WTC11 (cell line): ENCODE measurements at regions not wholly inside any gene's neighbourhood (a gene's known extent, or its start where the extent isn't known, plus 50 kb on each side); places are given as distances from the start of the nearest gene placed in this dataset.

Source experiments
- ATAC-seq: fragments of 200-7000 bp; cut with Tn5 transposase; 2 replicates; pipeline ENCODE4 v1.10.0; 2021; ENCODE audit warnings: mild to moderate bottlenecking, moderate library complexity
- CTCF ChIA-PET: fragments of 300-600 bp; sonication (Branson Sonifier 250); formaldehyde crosslinking; loops from one replicate; lab custom pipeline; 2021; ENCODE audit warnings: antibody characterized with exemption; lab: Charles Lee
- POLR2A ChIA-PET: fragments of 350-600 bp; sonication (Branson Sonifier 250); formaldehyde crosslinking; loops from one replicate; lab custom pipeline; 2021; ENCODE audit warnings: antibody characterized with exemption; lab: Charles Lee
- DNase-seq: peaks from one replicate; pipeline ENCODE4 v3.0.0; 2021; ENCODE audit warnings: low spot score
- H3K27ac Mint-ChIP-seq: 2 replicates; pipeline ENCODE4 v1.8.0; 2021; ENCODE audit warnings: mixed read lengths
- H3K27me3 Mint-ChIP-seq: 2 replicates; pipeline ENCODE4 v1.8.0; 2021; ENCODE audit warnings: low read depth, mild to moderate bottlenecking, moderate library complexity, mixed read lengths
- H3K36me3 Mint-ChIP-seq: 2 replicates; pipeline ENCODE4 v1.8.0; 2021; ENCODE audit warnings: mixed read lengths
- H3K4me1 Mint-ChIP-seq: 2 replicates; pipeline ENCODE4 v1.8.0; 2022; ENCODE audit warnings: mixed read lengths
- H3K4me3 Mint-ChIP-seq: 2 replicates; pipeline ENCODE4 v1.8.0; 2021; ENCODE audit warnings: mild to moderate bottlenecking, moderate library complexity, mixed read lengths
- H3K9me3 Mint-ChIP-seq: 2 replicates; pipeline ENCODE4 v1.8.0; 2021; ENCODE audit warnings: mixed read lengths
- ARID4B ChIP-seq: sonication (generic); formaldehyde crosslinking; IDR thresholded peaks from 2 replicates; pipeline ENCODE4 v1.8.0; 2023; ENCODE audit warnings: missing genetic modification reagents, mild to moderate bottlenecking, borderline replicate concordance
- ATF1 ChIP-seq: sonication (generic); formaldehyde crosslinking; IDR thresholded peaks from 2 replicates; pipeline ENCODE4 v1.8.1; 2023; ENCODE audit warnings: mild to moderate bottlenecking, moderate library complexity, missing genetic modification reagents
- CDX4 ChIP-seq: fragments of 250-450 bp; sonication (Bioruptor Pico); IDR thresholded peaks from 2 replicates; pipeline ENCODE4 v1.9.0; 2021; ENCODE audit warnings: moderate library complexity, mild to moderate bottlenecking, inconsistent platforms, borderline replicate concordance
- CREB1 ChIP-seq: sonication (generic); formaldehyde crosslinking; IDR thresholded peaks from 2 replicates; pipeline ENCODE4 v1.8.0; 2023; ENCODE audit warnings: mild to moderate bottlenecking, missing genetic modification reagents
- CREM ChIP-seq: sonication (generic); formaldehyde crosslinking; IDR thresholded peaks from 2 replicates; pipeline ENCODE4 v1.8.1; 2022; ENCODE audit warnings: mild to moderate bottlenecking, missing genetic modification reagents, moderate library complexity
- ELF4 ChIP-seq: sonication (generic); formaldehyde crosslinking; IDR thresholded peaks from 2 replicates; pipeline ENCODE4 v1.8.1; 2022; ENCODE audit warnings: low read depth, mild to moderate bottlenecking, moderate library complexity, missing genetic modification reagents
- GABPB1 ChIP-seq: sonication (generic); formaldehyde crosslinking; IDR thresholded peaks from 2 replicates; pipeline ENCODE4 v1.8.1; 2023; ENCODE audit warnings: mild to moderate bottlenecking, missing genetic modification reagents
- JAZF1 ChIP-seq: fragments of 250-450 bp; sonication (Bioruptor Pico); IDR thresholded peaks from 2 replicates; pipeline ENCODE4 v1.9.0; 2021; ENCODE audit warnings: moderate library complexity, mild to moderate bottlenecking, inconsistent platforms
- NR1H2 ChIP-seq: sonication (generic); formaldehyde crosslinking; IDR thresholded peaks from 2 replicates; pipeline ENCODE4 v1.9.0; 2021; ENCODE audit warnings: mild to moderate bottlenecking, moderate library complexity, missing genetic modification reagents
- NR3C1 ChIP-seq: sonication (generic); formaldehyde crosslinking; conservative IDR thresholded peaks from 2 replicates; pipeline ENCODE4 v1.8.1; 2023; ENCODE audit warnings: low read depth, mild to moderate bottlenecking, missing genetic modification reagents
- RELA ChIP-seq: sonication (generic); formaldehyde crosslinking; IDR thresholded peaks from 2 replicates; pipeline ENCODE4 v1.8.1; 2022; ENCODE audit warnings: missing genetic modification reagents, mild to moderate bottlenecking, borderline replicate concordance
- STAT6 ChIP-seq: sonication (generic); formaldehyde crosslinking; conservative IDR thresholded peaks from 2 replicates; pipeline ENCODE4 v1.8.1; 2023; ENCODE audit warnings: mild to moderate bottlenecking, low read depth, missing genetic modification reagents, moderate library complexity
- TP53 ChIP-seq: sonication (generic); formaldehyde crosslinking; IDR thresholded peaks from 2 replicates; pipeline ENCODE4 v1.8.1; 2023; ENCODE audit warnings: mild to moderate bottlenecking, missing genetic modification reagents
- ZNF281 ChIP-seq: sonication (generic); formaldehyde crosslinking; IDR thresholded peaks from 2 replicates; pipeline ENCODE4 v1.8.0; 2023; ENCODE audit warnings: mild to moderate bottlenecking, missing genetic modification reagents
- ZNF317 ChIP-seq: sonication (generic); formaldehyde crosslinking; IDR thresholded peaks from 2 replicates; pipeline ENCODE4 v1.8.1; 2023; ENCODE audit warnings: low read depth, mild to moderate bottlenecking, moderate library complexity, missing genetic modification reagents, borderline replicate concordance
- ZNF425 ChIP-seq: fragments of 250-450 bp; sonication (Bioruptor Pico); conservative IDR thresholded peaks from 2 replicates; pipeline ENCODE4 v1.9.0; 2021; ENCODE audit warnings: mild to moderate bottlenecking
- TF ChIP-seq, protein P1 (sequence below): sonication (generic); formaldehyde crosslinking; IDR thresholded peaks from 2 replicates; pipeline ENCODE4 v1.8.0; 2022; ENCODE audit warnings: missing genetic modification reagents

DNA sequence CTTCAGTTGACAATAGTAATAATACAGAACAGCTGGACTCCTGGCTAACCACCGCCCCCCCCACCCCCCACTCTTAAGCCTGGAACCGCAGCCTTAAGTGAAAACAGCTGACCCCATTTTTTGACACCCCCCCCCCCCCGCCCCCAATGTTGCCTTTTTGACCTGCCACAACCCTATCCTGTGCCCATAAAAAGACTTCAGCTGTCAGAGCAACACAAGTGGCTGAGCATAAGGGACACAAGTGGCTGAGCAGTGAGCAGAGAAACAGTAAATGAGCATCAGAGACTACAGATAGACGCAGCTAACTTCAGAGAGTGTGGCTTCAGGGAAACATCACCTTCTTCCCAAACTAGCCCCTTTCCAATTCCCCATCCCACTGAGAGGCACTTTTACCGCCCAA lies 1493.8 kb downstream of the LRRC4C start (continued):
- TF ChIP-seq, protein P1, sequence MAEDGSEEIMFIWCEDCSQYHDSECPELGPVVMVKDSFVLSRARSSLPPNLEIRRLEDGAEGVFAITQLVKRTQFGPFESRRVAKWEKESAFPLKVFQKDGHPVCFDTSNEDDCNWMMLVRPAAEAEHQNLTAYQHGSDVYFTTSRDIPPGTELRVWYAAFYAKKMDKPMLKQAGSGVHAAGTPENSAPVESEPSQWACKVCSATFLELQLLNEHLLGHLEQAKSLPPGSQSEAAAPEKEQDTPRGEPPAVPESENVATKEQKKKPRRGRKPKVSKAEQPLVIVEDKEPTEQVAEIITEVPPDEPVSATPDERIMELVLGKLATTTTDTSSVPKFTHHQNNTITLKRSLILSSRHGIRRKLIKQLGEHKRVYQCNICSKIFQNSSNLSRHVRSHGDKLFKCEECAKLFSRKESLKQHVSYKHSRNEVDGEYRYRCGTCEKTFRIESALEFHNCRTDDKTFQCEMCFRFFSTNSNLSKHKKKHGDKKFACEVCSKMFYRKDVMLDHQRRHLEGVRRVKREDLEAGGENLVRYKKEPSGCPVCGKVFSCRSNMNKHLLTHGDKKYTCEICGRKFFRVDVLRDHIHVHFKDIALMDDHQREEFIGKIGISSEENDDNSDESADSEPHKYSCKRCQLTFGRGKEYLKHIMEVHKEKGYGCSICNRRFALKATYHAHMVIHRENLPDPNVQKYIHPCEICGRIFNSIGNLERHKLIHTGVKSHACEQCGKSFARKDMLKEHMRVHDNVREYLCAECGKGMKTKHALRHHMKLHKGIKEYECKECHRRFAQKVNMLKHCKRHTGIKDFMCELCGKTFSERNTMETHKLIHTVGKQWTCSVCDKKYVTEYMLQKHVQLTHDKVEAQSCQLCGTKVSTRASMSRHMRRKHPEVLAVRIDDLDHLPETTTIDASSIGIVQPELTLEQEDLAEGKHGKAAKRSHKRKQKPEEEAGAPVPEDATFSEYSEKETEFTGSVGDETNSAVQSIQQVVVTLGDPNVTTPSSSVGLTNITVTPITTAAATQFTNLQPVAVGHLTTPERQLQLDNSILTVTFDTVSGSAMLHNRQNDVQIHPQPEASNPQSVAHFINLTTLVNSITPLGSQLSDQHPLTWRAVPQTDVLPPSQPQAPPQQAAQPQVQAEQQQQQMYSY (CRISPR knock-in tag), result no peak
- no peak for TF ChIP-seq ATF1 (CRISPR knock-in tag)
- TF ChIP-seq ZNF425 (CRISPR knock-in tag), result no peak
- TF ChIP-seq ARID4B (CRISPR knock-in tag), result no peak
- TF ChIP-seq ELF4 (CRISPR knock-in tag), result no peak
- TF ChIP-seq RELA (CRISPR knock-in tag), result no peak
- no peak for TF ChIP-seq JAZF1 (CRISPR knock-in tag)

GRCh38 chr11:39960206-39960605 lies 1499.2 kb downstream of the LRRC4C start:
- H3K36me3 Mint-ChIP-seq, result peaks cover 37% of the 10 kb centered on the region
- no peak for DNase-seq
- H3K9me3 Mint-ChIP-seq, result peaks cover 45% of the 10 kb centered on the region
- H3K27me3 Mint-ChIP-seq, result 0 out of 2 replicates have a peak, but pooled peaks cover 3% of the 10 kb centered on the region
- H3K27ac Mint-ChIP-seq, result no peak overlapping the region
- no peak for TF ChIP-seq NR3C1
- no peak for TF ChIP-seq TP53
- no peak for TF ChIP-seq NR1H2 (CRISPR knock-in tag)
- no peak for TF ChIP-seq JAZF1 (CRISPR knock-in tag)
- no peak for TF ChIP-seq CDX4 (CRISPR knock-in tag)
- no peak for TF ChIP-seq CREB1
- no peak for TF ChIP-seq CREM (CRISPR knock-in tag)
- TF ChIP-seq GABPB1 (CRISPR knock-in tag), result no peak
- TF ChIP-seq ZNF317, result no peak
- TF ChIP-seq ZNF281 (CRISPR knock-in tag), result no peak
- no peak for TF ChIP-seq STAT6
- TF ChIP-seq, all 79 proteins: peak for 0
- Mint-ChIP-seq H3K4me1 (no peaks in the 10 kb centered on the region), H3K4me3 (no peak overlapping the region)
- CTCF ChIA-PET, result no interaction called here
- ATAC-seq, result no peak
- POLR2A ChIA-PET, result no interaction called here
